Right lobe of liver (tissue), 4 donors: ENCODE measurements at regions not wholly inside any gene's neighbourhood (a gene's known extent, or its start where the extent isn't known, plus 50 kb on each side); places are given as distances from the start of the nearest gene placed in this dataset.

Experiments used
- POLR2A ChIP-seq: fragments of 450-650 bp; IDR thresholded peaks from one replicate; pipeline ENCODE4 v1.6.1; 2017; ENCODE audit warnings: antibody characterized with exemption, mild to moderate bottlenecking
- TF ChIP-seq, protein P1 (sequence below), 4 donors: fragments of 200-600 bp in 3 of 4; fragments of 450-650 bp in 1 of 4; IDR thresholded peaks; one replicate each; pipeline versions ENCODE4 v1.5.1 to v1.8.0; 2016 to 2022; ENCODE audit warnings: antibody characterized with exemption in 4 of 4, mild to moderate bottlenecking in 2 of 4
- donor health status: DM: no; HTN: no; CAD: no.
- donor health status: DM: no; HTN: no; CAD: no.
- donor health status: DM: no; HTN: yes; CAD: no.

DNA sequence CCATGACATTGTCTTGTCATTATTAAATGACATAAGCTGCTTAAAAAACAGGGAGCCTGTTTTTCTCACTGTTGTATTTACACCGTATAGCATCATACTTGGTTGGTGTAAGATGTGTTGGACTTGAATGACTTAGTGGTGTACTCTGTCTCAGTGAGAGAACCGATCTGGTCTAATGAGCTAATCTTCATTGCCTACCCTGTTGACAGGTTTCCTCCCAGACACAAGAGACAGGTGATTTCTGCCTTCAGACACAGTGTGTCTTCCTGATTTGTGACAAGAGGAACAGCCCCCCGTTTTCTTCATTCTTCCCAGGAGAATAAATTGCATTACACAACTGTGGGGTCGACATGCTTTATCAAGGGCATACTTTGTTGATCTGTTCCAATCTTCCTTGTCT, 137.2 kb upstream of the ID4 start:
- no peak for TF ChIP-seq POLR2A
- TF ChIP-seq, protein P1, sequence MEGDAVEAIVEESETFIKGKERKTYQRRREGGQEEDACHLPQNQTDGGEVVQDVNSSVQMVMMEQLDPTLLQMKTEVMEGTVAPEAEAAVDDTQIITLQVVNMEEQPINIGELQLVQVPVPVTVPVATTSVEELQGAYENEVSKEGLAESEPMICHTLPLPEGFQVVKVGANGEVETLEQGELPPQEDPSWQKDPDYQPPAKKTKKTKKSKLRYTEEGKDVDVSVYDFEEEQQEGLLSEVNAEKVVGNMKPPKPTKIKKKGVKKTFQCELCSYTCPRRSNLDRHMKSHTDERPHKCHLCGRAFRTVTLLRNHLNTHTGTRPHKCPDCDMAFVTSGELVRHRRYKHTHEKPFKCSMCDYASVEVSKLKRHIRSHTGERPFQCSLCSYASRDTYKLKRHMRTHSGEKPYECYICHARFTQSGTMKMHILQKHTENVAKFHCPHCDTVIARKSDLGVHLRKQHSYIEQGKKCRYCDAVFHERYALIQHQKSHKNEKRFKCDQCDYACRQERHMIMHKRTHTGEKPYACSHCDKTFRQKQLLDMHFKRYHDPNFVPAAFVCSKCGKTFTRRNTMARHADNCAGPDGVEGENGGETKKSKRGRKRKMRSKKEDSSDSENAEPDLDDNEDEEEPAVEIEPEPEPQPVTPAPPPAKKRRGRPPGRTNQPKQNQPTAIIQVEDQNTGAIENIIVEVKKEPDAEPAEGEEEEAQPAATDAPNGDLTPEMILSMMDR (IDR thresholded peaks at IDR 0.05) = no peak
